GM12874 (cell line): ENCODE measurements at regions not wholly inside any gene's neighbourhood (a gene's known extent, or its start where the extent isn't known, plus 50 kb on each side); places are given as distances from the start of the nearest gene placed in this dataset.

ENCODE experiments used
- CTCF ChIP-seq: IDR thresholded peaks from 2 replicates; pipeline ENCODE4 v1.5.1; 2011; ENCODE audit warnings: low read depth, mild to moderate bottlenecking, control low read depth, low read length, moderate library complexity; ENCODE audit not compliant: insufficient read depth

GRCh38 chrX:84611843-84612636, 109.8 kb upstream of the HDX start:
- TF ChIP-seq CTCF, result no peak

DNA sequence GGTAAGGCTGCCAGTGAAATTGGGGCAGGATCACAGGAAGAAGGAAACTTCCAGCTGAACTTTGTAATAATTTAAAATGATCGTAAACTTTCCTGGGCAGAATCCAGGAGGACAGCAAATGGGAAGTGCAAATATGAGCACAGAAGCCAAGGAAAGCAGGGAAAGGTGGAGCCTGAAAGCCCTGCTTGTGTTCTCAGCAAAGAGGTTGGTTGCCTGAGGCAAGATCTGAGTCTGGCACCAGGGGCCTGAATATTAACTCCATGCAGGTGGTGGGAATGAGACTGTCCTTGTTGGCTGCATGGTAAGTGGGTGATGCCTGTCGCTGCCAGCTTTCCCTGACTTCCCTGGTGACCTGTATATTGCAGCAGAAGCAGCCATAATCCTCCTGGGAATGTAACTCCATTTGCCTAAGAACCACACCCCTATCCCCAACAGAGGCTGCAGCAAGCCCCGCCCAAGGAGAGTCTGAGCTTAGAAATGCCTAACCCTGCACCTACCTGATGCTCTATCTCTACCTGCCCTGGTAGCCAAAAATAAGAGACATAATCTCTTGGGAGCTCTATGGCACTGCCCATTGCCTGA, 132.0 kb upstream of the HDX start:
- no peak for TF ChIP-seq CTCF

GRCh38 chrX:84666086-84666485, 163.8 kb upstream of the HDX start:
- TF ChIP-seq CTCF, result no peak

GRCh38 chrX:84690228-84690627, 188.0 kb upstream of the HDX start:
- TF ChIP-seq CTCF, result no peak

DNA sequence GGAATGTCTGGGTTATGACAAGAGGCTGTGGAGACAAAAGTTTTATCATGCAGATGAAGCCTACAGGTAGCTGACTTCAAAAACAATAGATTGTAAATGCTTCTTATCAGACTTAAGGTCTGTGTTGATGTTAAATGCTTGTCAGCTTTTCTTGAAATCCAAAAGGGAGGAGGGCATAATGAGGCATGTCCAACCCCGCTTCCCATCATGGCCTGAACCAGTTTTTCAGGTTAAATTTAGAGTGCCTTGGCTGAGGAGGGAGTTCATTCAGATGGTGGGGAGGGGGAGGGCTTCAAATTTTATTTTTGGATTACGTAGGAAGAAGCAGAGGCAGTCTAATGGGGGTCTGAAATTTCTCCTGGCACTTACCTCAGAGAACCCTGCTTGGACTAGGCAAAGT, 207.7 kb upstream of the HDX start:
- TF ChIP-seq CTCF, result no peak

DNA sequence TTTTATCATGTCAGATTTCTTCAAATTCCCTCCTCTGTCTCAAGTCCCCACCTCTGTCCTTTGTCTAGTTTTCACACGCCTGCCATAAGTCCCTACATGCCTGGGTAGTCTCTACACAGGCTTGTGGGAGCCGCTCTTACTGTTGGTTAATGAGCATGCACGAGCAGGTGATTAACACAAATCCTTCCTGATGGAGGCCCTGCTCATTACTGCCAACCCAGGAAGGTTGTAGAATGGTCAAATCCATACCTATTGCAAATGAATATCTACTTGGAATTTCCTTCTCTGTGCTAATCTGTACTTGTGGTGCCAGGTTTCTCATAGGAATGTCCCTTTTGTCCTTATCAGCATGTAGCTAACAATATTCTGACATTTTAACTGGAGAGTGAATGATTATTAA, 208.4 kb upstream of the HDX start:
- no peak for TF ChIP-seq CTCF

GRCh38 chrX:84712621-84713020, 210.4 kb upstream of the HDX start:
- no peak for TF ChIP-seq CTCF
